ENCODE measurements at regions not wholly inside any gene's neighbourhood (a gene's known extent, or its start where the extent isn't known, plus 50 kb on each side); places are given as distances from the start of the nearest gene placed in this dataset.
"Not testable (repeated sequence)": the region's sequence is repeated elsewhere in the genome, so short reads cannot be mapped to it uniquely, and the experiment has no call there.

GRCh38 chr11:22444076-22444475 lies 105.9 kb downstream of the SLC17A6 start:
- Histone ChIP-seq H3K4me3 (IDR thresholded peaks at IDR 0.05; ENCODE audit: insufficient read depth, low read depth, low read length) (no peak overlapping the region), H3K4me1 (ENCODE audit: low read depth, poor library complexity, severe bottlenecking) (no peaks in the 10 kb centered on the region), H3K4me2 (no peak overlapping the region), H4K20me1 (ENCODE audit: insufficient read depth) (no peaks in the 10 kb centered on the region), H3K79me2 (ENCODE audit: insufficient read depth, low read depth) (no peaks in the 10 kb centered on the region), H3K36me3 (ENCODE audit: insufficient read depth) (no peaks in the 10 kb centered on the region), H3K27me3 (ENCODE audit: insufficient read depth, low read depth) (no peaks in the 10 kb centered on the region), H2AFZ (ENCODE audit: low read depth) (no peak overlapping the region), H3K9ac (no peak overlapping the region), H3K27ac (no peak overlapping the region)
- TF ChIP-seq CTCF (conservative IDR thresholded peaks at IDR 0.05; ENCODE audit: low read depth, low read length): no peak

DNA sequence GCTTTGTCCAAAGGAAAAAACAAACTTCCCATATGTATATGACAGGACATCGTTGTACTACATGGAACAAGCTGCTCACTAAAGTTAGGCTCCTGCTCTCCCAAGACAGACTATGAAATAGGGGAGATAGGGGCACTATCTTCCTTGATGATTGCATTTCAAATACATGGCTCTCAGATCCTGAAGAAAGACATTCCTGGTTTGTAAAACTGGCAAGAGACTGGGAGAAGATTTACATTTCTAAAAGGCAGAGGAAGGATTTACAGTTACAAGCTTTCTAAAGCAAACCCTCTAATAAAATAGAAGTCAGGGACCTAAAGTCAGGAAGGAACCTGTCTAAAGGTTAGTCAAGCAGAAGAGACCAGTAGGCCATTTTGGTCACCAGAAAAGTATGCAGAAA lies 103.7 kb downstream of the SLC17A6 start:
- Histone ChIP-seq H3K79me2 (ENCODE audit: insufficient read depth, low read depth) (no peaks in the 10 kb centered on the region), H3K4me1 (ENCODE audit: low read depth, poor library complexity, severe bottlenecking) (no peaks in the 10 kb centered on the region), H3K9ac (no peak overlapping the region), H3K4me2 (no peak overlapping the region), H2AFZ (ENCODE audit: low read depth) (no peak overlapping the region), H3K27me3 (ENCODE audit: insufficient read depth, low read depth) (no peaks in the 10 kb centered on the region), H3K4me3 (IDR thresholded peaks at IDR 0.05; ENCODE audit: insufficient read depth, low read depth, low read length) (no peak overlapping the region), H3K36me3 (ENCODE audit: insufficient read depth) (no peaks in the 10 kb centered on the region), H3K27ac (no peak overlapping the region), H4K20me1 (ENCODE audit: insufficient read depth) (no peaks in the 10 kb centered on the region)
- TF ChIP-seq CTCF (conservative IDR thresholded peaks at IDR 0.05; ENCODE audit: low read depth, low read length): no peak

DNA sequence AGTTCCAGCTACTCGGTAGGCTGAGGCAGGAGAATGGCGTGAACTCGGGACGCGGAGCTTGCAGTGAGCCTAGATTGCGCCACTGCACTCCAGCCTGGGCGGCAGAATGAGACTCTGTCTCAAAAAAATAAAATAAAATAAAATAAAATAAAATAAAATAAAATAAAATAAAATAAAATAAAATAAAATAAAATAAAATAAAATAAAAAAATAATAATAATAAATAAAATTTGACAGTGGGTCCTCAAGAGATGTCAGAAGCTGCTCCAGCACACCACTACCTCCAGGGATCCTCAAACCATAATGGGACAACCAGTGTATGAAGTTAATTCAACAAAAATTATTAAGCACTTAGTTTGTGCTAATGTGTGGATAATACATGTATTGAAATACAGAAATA lies 97.4 kb downstream of the SLC17A6 start:
- not testable (repeated sequence) for H2AFZ ChIP-seq (ENCODE audit: low read depth); H3K4me3 ChIP-seq (IDR thresholded peaks at IDR 0.05; ENCODE audit: insufficient read depth, low read depth, low read length); H3K27me3 ChIP-seq (ENCODE audit: insufficient read depth, low read depth); H4K20me1 ChIP-seq (ENCODE audit: insufficient read depth); H3K79me2 ChIP-seq (ENCODE audit: insufficient read depth, low read depth); H3K27ac ChIP-seq; H3K36me3 ChIP-seq (ENCODE audit: insufficient read depth); H3K9ac ChIP-seq; H3K4me1 ChIP-seq (ENCODE audit: low read depth, poor library complexity, severe bottlenecking); H3K4me2 ChIP-seq

DNA sequence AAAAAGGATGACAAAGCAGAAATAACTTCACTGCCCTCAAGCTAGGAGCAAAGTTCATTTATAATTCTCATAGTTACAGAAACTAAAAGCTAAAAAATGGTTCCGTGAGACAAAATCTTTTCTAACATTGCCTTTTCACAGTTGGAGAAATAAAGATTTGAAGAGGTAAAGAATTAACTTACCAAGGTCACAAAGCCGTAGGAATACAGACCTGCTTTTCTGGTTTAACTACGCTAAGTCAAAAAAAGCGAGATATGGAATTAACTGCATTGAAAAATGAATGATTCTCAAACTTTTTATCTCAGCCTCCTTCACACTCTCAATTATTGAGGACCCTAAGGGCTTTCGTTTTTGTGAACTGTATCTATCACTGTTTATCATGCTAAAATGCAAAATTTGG lies 95.3 kb downstream of the SLC17A6 start:
- Histone ChIP-seq H3K79me2 (ENCODE audit: insufficient read depth, low read depth) (no peaks in the 10 kb centered on the region), H3K4me1 (ENCODE audit: low read depth, poor library complexity, severe bottlenecking) (no peaks in the 10 kb centered on the region), H3K27me3 (ENCODE audit: insufficient read depth, low read depth) (no peaks in the 10 kb centered on the region), H3K27ac (no peak overlapping the region), H3K9ac (no peak overlapping the region), H3K4me2 (no peak overlapping the region), H4K20me1 (ENCODE audit: insufficient read depth) (no peaks in the 10 kb centered on the region), H2AFZ (ENCODE audit: low read depth) (no peak overlapping the region), H3K36me3 (ENCODE audit: insufficient read depth) (no peaks in the 10 kb centered on the region), H3K4me3 (IDR thresholded peaks at IDR 0.05; ENCODE audit: insufficient read depth, low read depth, low read length) (no peak overlapping the region)
- no peak for TF ChIP-seq CTCF (conservative IDR thresholded peaks at IDR 0.05; ENCODE audit: low read depth, low read length)

DNA sequence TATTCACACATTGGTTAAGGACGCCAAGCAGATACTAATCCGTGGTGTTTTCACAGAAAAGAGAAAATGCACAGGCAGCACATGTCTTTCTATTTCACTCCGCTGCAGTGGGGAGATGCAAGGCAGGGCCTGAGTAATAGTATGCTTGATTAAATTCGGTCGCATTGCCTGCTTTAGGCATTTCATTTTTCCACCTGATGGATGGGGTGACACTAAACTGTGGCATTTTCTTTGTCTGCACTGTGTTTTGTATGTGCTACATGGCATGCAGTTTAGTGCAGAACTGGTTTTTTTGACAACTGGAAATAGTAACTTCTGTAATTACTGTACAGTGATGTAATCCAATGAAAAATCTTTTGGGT lies 94.9 kb downstream of the SLC17A6 start:
- H3K27ac ChIP-seq: no peak overlapping the region
- H2AFZ ChIP-seq (ENCODE audit: low read depth): no peak overlapping the region
- no peak for TF ChIP-seq CTCF (conservative IDR thresholded peaks at IDR 0.05; ENCODE audit: low read depth, low read length)
- H3K4me1 ChIP-seq (ENCODE audit: low read depth, poor library complexity, severe bottlenecking): no peaks in the 10 kb centered on the region
- H3K27me3 ChIP-seq (ENCODE audit: insufficient read depth, low read depth): no peaks in the 10 kb centered on the region
- no peak overlapping the region for H3K4me3 ChIP-seq (IDR thresholded peaks at IDR 0.05; ENCODE audit: insufficient read depth, low read depth, low read length)
- H3K79me2 ChIP-seq (ENCODE audit: insufficient read depth, low read depth): no peaks in the 10 kb centered on the region
- H4K20me1 ChIP-seq (ENCODE audit: insufficient read depth): no peaks in the 10 kb centered on the region
- no peak overlapping the region for H3K4me2 ChIP-seq
- H3K9ac ChIP-seq: no peak overlapping the region
- H3K36me3 ChIP-seq (ENCODE audit: insufficient read depth): no peaks in the 10 kb centered on the region
